K562 (cell line): ENCODE measurements at regions not wholly inside any gene's neighbourhood (a gene's known extent, or its start where the extent isn't known, plus 50 kb on each side); places are given as distances from the start of the nearest gene placed in this dataset.

Source experiments
- ZNF318 ChIP-seq, 2 experiments: fragments of 450-650 bp; IDR thresholded peaks; 2 replicates each; pipeline ENCODE4 v1.6.1; 2016; ENCODE audit warnings: mild to moderate bottlenecking in 2 of 2, borderline replicate concordance in 1 of 2, low read depth in 1 of 2, moderate library complexity in 1 of 2
- TF ChIP-seq, protein P1 (sequence below), 2 experiments: fragments of 450-650 bp; conservative IDR thresholded peaks; 2 replicates each; pipeline ENCODE4 v1.6.1; 2017; ENCODE audit warnings: mild to moderate bottlenecking in 2 of 2, moderate library complexity in 2 of 2

- no peak for TF ChIP-seq ZNF318 (IDR thresholded peaks at IDR 0.05; ENCODE audit: borderline replicate concordance in 1 of 2, low read depth in 1 of 2)
- TF ChIP-seq, protein P1, sequence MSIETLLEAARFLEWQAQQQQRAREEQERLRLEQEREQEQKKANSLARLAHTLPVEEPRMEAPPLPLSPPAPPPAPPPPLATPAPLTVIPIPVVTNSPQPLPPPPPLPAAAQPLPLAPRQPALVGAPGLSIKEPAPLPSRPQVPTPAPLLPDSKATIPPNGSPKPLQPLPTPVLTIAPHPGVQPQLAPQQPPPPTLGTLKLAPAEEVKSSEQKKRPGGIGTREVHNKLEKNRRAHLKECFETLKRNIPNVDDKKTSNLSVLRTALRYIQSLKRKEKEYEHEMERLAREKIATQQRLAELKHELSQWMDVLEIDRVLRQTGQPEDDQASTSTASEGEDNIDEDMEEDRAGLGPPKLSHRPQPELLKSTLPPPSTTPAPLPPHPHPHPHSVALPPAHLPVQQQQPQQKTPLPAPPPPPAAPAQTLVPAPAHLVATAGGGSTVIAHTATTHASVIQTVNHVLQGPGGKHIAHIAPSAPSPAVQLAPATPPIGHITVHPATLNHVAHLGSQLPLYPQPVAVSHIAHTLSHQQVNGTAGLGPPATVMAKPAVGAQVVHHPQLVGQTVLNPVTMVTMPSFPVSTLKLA (conservative IDR thresholded peaks at IDR 0.05): no peak
- TF ChIP-seq, all 486 proteins: peak for 3
These were observed 71.8 kb upstream of the ATL2 start (continued) for GRCh38 chr2:38448692-38449410.
